ENCODE measurements at regions not wholly inside any gene's neighbourhood (a gene's known extent, or its start where the extent isn't known, plus 50 kb on each side); places are given as distances from the start of the nearest gene placed in this dataset.

DNA sequence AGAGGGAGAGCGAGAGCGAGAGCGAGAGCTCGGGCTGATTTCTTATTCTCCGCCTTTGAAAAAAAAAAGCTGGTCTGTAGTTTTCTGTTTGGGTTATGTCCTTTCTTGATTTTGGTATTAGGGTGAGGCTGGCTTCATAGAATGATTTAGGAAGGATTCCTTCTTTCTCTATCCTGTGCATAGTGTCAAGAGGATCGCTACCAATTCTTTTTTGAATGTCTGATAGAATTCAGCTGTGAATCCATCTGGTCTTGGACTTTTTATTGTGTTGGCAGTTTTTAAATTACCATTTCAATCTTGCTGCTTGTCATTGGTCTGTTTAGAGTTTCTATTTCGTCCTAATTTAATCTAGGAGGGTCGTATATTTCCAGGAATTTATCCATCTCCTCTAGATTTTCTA is 1414.6 kb upstream of the MIR17HG start:
- DNase-seq (no peak), ATAC-seq (no peak)
- H3K4me1 ChIP-seq, result no peaks in the 10 kb centered on the region
- intact Hi-C loops (cut with DNase I), result no loop called here
- H3K27me3 ChIP-seq (ENCODE audit: low read depth), result no peaks in the 10 kb centered on the region
- no peaks in the 10 kb centered on the region for H3K36me3 ChIP-seq
- TF ChIP-seq, protein P1, sequence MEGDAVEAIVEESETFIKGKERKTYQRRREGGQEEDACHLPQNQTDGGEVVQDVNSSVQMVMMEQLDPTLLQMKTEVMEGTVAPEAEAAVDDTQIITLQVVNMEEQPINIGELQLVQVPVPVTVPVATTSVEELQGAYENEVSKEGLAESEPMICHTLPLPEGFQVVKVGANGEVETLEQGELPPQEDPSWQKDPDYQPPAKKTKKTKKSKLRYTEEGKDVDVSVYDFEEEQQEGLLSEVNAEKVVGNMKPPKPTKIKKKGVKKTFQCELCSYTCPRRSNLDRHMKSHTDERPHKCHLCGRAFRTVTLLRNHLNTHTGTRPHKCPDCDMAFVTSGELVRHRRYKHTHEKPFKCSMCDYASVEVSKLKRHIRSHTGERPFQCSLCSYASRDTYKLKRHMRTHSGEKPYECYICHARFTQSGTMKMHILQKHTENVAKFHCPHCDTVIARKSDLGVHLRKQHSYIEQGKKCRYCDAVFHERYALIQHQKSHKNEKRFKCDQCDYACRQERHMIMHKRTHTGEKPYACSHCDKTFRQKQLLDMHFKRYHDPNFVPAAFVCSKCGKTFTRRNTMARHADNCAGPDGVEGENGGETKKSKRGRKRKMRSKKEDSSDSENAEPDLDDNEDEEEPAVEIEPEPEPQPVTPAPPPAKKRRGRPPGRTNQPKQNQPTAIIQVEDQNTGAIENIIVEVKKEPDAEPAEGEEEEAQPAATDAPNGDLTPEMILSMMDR (IDR thresholded peaks at IDR 0.05), result no peak
- no peak overlapping the region for H3K4me3 ChIP-seq
- H3K27ac ChIP-seq, result no peak overlapping the region
- H3K9me3 ChIP-seq, result no peaks in the 10 kb centered on the region

DNA sequence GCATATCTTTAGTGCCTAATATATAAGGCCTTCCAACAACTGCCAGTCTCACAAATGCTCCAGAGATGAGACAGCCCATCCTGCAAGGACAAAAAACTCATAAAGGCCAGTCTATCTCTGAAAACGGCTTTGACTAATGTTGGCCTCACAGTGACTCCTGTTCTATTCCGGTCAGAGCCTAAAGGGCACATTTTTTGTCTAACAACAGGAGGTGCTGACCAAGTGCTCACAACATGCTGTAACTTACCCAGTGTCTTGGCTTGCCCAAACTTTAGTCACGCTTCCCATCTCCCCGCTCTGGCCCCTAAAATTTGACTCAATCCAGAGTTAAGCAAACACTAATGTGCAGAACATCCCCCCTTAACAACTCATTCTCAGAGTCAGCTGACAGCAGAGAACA is 1411.2 kb upstream of the MIR17HG start:
- Histone ChIP-seq H3K4me3 (no peak overlapping the region), H3K27me3 (ENCODE audit: low read depth) (no peaks in the 10 kb centered on the region), H3K4me1 (no peaks in the 10 kb centered on the region), H3K9me3 (no peaks in the 10 kb centered on the region), H3K36me3 (no peaks in the 10 kb centered on the region), H3K27ac (no peak overlapping the region)
- intact Hi-C loops (cut with DNase I), result no loop called here
- TF ChIP-seq, protein P1 (IDR thresholded peaks at IDR 0.05), result no peak
- ATAC-seq (no peak), DNase-seq (no peak)

DNA sequence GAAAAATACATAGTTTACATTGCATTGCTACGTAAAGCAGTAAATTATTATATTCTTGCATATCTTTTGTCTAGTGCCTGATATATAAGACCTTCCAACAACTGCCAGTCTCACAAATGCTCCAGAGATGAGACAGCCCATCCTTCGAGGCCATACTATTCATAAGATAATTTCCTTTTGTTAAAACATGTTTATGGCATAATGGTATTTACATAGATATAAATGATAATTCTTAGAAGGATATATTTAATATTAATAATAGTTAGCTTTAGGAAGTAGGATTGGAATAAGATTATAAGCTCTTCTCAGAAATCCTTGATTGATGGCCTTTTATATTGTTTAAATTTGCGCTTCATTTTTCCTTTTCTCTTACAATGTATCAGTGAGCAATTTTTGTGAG is 1410.1 kb upstream of the MIR17HG start:
- Histone ChIP-seq H3K36me3 (no peaks in the 10 kb centered on the region), H3K27ac (no peak overlapping the region), H3K4me1 (no peaks in the 10 kb centered on the region), H3K27me3 (ENCODE audit: low read depth) (no peaks in the 10 kb centered on the region), H3K9me3 (no peaks in the 10 kb centered on the region), H3K4me3 (no peak overlapping the region)
- ATAC-seq, result no peak
- TF ChIP-seq, protein P1 (IDR thresholded peaks at IDR 0.05), result no peak
- no peak for DNase-seq
- intact Hi-C loops (cut with DNase I), result no loop called here

DNA sequence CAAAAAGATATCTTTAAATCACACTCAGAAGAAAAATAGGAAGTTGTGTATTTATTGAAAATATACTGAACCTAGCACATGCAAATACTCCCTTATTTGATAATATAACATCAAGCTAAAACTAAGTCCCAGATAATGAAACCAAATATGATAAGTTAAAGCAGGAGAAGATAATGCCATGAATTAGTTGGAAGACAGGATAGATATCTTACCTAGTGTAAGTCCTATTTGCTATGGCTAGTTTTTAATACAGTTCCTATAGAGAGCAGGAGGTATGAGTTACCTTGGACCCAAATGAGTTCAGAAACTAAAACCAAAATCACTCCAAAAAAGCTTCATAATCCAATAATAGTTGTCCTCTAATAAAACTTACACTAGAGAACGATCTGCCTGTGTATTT is 1407.1 kb upstream of the MIR17HG start:
- ATAC-seq, result no peak
- Histone ChIP-seq H3K27ac (no peak overlapping the region), H3K4me3 (no peak overlapping the region), H3K4me1 (no peaks in the 10 kb centered on the region), H3K9me3 (no peaks in the 10 kb centered on the region), H3K27me3 (ENCODE audit: low read depth) (no peaks in the 10 kb centered on the region), H3K36me3 (no peaks in the 10 kb centered on the region)
- DNase-seq, result no peak
- TF ChIP-seq, protein P1 (IDR thresholded peaks at IDR 0.05), result no peak
- intact Hi-C loops (cut with DNase I), result no loop called here

DNA sequence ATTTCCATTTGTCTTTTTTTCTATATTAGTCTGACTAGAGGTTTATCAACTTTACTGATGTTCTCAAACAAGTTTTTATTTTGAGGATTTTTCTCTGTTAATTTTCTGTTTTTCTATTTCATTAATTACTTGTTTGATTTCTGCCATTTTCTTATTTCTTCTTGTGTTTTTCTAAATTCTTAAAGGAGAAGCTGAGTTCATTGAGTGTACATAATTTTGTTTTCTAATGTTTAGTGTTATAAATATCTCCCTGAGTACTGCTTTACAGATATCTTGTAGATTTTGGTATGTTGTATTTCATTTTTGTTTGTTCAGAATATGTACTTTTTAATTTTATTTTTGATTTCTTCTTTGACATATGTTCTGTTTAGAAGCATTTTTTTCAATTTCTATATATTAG is 1404.3 kb upstream of the MIR17HG start:
- TF ChIP-seq, protein P1 (IDR thresholded peaks at IDR 0.05), result no peak
- Histone ChIP-seq H3K27ac (no peak overlapping the region), H3K36me3 (no peaks in the 10 kb centered on the region), H3K27me3 (ENCODE audit: low read depth) (no peaks in the 10 kb centered on the region), H3K4me1 (no peaks in the 10 kb centered on the region), H3K4me3 (no peak overlapping the region), H3K9me3 (no peaks in the 10 kb centered on the region)
- no peak for ATAC-seq
- no peak for DNase-seq
- intact Hi-C loops (cut with DNase I), result no loop called here

DNA sequence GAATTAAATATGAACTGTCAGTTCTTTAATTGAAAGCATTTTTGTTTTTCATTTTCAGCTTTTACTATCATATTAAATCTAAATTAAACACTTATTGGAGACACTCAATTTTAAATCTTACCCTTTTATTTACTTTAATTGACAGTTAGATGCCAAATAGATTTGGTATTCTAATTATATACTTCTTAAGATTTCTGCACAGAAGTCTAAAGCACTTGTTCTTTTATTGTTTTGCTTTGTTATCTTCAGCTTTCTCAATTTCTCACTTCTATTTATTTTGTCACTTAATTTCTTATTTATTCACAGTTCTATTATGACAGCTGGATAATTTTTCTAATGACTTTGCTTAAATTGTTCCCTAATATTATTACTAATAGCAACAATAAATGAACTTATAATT is 1397.3 kb upstream of the MIR17HG start:
- H3K27ac ChIP-seq, result no peak overlapping the region
- no peak for DNase-seq
- no peaks in the 10 kb centered on the region for H3K36me3 ChIP-seq
- TF ChIP-seq, protein P1 (IDR thresholded peaks at IDR 0.05), result no peak
- H3K27me3 ChIP-seq (ENCODE audit: low read depth), result no peaks in the 10 kb centered on the region
- no peak for ATAC-seq
- no peak overlapping the region for H3K4me3 ChIP-seq
- intact Hi-C loops (cut with DNase I), result no loop called here
- H3K9me3 ChIP-seq, result no peaks in the 10 kb centered on the region
- no peaks in the 10 kb centered on the region for H3K4me1 ChIP-seq

All from lower lobe of right lung (tissue), 2 donors.